GM19351 (cell line): ENCODE measurements at regions not wholly inside any gene's neighbourhood (a gene's known extent, or its start where the extent isn't known, plus 50 kb on each side); places are given as distances from the start of the nearest gene placed in this dataset.
"Not testable (repeated sequence)": the region's sequence is repeated elsewhere in the genome, so short reads cannot be mapped to it uniquely, and the experiment has no call there.

ENCODE experiments used
- ATAC-seq: cut with Tn5 transposase; IDR thresholded peaks from one replicate; pipeline ENCODE4 v1.9.1; 2021; ENCODE audit warnings: mild to moderate bottlenecking, moderate library complexity; ENCODE audit not compliant: unreplicated experiment

GRCh38 chr16:79988721-79989220 is 388.2 kb upstream of the MAF start:
- ATAC-seq, result no peak

GRCh38 chr16:79988089-79988488 is 387.6 kb upstream of the MAF start:
- no peak for ATAC-seq

GRCh38 chr16:79986352-79986751 is 385.8 kb upstream of the MAF start:
- no peak for ATAC-seq

GRCh38 chr16:79985606-79986005 is 385.1 kb upstream of the MAF start:
- no peak for ATAC-seq

- ATAC-seq, result not testable (repeated sequence)
Observed at GRCh38 chr16:79984149-79984548, 383.6 kb upstream of the MAF start.

DNA sequence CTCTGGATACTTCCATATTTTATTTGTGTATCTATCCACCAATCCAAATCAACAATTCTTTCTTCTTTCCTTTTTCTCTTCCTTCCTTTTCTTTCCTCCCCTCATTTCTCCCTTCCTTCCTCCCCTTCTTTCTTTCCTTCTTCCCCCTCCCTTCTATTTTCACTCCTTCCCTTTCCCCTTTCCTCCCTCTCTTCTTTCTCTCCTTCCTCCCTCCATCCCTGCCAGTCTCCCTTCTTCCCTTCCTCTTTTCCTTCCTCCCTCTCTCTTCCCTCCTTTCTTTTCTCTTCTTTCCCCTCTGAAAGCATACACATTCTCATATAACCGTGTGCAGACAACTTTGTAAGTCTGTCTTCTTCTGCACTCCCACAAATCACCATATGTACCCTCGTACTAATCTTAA is 382.3 kb upstream of the MAF start:
- ATAC-seq, result no peak

- no peak for ATAC-seq
Observed at GRCh38 chr16:79982361-79982760, 381.8 kb upstream of the MAF start.

- ATAC-seq, result no peak
Observed at GRCh38 chr16:79981814-79982213, 381.3 kb upstream of the MAF start.

DNA sequence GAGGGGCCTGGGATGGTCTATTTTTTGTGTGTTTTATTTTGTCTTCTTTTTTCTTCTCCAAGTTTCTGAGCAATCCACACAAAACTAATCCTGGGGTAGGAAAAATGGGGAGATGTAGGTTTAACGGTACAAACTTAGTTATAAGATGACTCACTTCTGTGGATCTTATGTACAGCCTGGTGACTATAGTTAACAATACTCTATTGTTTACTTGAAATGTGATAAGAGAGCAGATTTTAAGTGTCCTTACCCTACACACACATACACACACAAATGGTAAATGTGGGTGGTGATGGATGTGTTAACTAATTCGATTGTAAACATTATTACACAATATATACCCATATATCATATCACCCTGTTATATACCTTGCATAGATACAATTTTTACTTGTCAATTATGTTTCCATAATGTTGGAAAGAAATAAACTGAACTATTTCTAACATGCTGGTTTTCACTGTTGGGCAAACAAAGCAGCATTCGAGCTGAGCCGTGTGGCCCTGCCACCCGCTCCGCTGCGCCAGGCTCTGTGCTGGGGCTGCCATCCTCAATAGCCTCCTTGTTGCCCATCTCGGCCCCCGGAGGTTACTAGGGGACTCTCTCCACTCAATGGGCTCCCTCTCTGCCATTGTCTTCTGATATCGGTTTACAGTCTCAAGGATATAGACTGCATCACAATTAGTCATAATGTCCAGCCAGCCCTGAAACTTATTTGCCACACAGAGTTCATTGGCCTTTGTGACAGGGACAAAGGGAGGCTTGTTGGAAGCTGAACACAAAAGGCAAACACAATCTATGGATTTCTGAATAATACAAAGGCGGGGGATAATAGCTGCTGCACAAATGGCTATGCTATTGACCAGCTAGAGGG is 380.3 kb upstream of the MAF start:
- no peak for ATAC-seq

GRCh38 chr16:79977940-79978836 is 377.7 kb upstream of the MAF start:
- no peak for ATAC-seq

DNA sequence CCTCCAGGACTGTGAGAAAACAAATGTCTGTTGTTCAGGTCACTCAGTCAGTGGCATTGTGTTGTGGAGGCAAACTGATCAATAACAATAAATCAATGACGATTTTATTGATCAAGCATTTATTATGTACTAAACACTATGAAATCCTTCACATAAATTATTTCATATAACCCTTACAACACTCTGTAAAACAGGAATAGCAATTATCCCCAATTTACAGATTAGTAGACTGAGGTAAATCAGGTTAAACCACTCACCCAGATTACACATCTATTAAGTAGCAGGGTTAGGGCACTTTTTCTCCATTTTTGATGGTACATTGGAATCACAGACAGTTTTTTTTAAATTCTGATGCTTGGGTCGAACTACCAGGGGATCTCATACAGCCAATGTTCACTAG is 372.8 kb upstream of the MAF start:
- ATAC-seq, result no peak

- no peak for ATAC-seq
Observed at GRCh38 chr16:79972053-79972704, 371.6 kb upstream of the MAF start.

DNA sequence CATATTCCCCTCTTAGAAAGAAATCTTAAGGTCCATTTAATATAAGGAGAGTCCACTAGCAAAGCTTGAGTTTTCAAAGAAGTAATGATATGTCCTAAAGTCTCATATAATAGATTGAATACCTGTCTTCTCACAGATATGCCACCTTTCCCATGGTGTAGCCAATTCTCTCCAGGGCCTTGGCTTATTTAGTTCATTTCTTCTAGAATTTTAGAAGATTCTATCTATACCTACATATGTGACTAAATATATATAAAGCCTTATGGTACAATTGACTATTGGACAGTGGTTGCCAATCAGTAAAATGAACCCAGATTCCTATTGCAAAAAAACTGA is 370.7 kb upstream of the MAF start:
- ATAC-seq, result no peak

DNA sequence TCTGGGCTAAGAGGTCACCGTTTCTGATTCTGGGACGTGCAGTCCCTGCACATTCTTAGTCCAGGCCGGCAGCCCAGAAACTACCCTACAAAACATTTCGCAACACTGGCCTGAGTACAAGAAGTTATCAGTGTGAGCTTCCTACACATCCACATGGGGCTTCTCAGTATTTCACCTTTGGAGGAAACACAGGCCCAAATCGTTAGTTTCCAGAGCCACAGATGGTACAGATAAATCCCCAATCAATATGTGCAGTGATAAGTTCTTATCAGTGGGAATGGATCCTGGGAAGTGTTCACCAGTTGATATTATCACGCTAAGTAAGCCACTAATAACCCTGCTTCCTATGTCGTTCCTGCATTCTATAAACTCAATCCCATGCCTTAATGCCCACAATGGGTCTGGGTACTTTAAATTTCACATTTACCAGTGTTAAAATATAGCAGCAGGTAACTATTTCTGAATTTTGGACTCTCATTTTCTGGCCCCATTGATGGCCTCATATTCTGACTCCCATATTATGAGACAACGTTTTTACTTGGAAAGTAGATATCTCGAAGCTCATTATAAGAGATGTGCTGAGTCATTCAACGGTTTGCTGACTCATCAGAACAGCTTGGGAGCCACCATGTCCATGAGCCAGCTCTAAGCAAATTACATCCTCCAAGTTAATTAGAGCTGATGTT is 370.2 kb upstream of the MAF start:
- ATAC-seq, result no peak

DNA sequence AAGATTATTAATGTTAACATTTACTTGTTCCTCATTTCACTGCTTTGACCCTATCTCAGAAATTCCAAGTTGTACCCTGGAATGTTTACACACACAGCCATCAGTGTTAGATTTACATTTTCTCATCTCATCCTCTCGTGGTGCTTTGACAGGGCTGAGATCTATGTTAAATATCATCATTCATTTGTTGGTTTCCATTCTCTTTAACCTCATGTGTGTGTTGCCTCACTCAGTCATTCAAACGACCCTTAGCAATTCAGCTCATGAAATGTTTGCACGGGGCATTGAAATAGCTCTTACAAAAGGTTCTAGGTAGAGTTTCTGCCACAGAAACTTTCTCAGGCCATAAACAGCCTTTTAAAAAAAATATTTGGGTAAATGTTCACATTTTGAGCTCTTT is 369.6 kb upstream of the MAF start:
- ATAC-seq, result no peak

- no peak for ATAC-seq
Observed at GRCh38 chr16:79969458-79969857, 368.9 kb upstream of the MAF start.

- no peak for ATAC-seq
Observed at GRCh38 chr16:79966226-79966625, 365.7 kb upstream of the MAF start.

- ATAC-seq, result no peak
Observed at GRCh38 chr16:79965718-79966117, 365.2 kb upstream of the MAF start.

- ATAC-seq, result no peak
Observed at GRCh38 chr16:79964104-79964503, 363.6 kb upstream of the MAF start.

- ATAC-seq, result no peak
Observed at GRCh38 chr16:79962962-79963361, 362.4 kb upstream of the MAF start.

DNA sequence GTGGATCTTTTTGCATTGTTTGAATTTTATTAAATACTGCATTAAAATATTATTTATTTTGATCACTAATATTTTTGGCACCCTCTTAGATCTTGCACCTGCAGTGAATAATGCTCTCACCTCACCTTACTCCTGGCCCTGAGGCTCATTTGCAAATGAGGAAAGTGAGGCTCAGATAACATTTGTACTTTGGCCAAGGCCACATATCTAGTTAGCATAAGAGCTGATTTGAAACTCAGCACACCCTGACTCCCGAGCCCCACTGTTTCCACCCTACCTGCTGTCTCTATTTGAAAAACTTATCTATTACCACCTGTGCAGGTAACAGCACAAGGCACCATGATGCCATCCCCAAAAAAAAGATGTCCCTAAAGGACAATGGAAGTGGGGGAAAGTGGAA is 358.7 kb upstream of the MAF start:
- no peak for ATAC-seq
